ENCODE measurements at regions not wholly inside any gene's neighbourhood (a gene's known extent, or its start where the extent isn't known, plus 50 kb on each side); places are given as distances from the start of the nearest gene placed in this dataset.

- ChIA-PET CTCF (no interaction called here), POLR2A (ENCODE audit: low non-redundant PET) (no interaction called here)
- no peak overlapping the region for H3K27ac ChIP-seq
- no peak for DNase-seq (ENCODE audit: low spot score)
- no peak for TF ChIP-seq CTCF (conservative IDR thresholded peaks at IDR 0.05; ENCODE audit: low read depth)
Observed at GRCh38 chr7:25762511-25763462, 389.2 kb upstream of the NFE2L3 start.

GRCh38 chr7:25763463-25763860 is 388.5 kb upstream of the NFE2L3 start:
- ChIA-PET CTCF (no interaction called here), POLR2A (ENCODE audit: low non-redundant PET) (no interaction called here)
- no peak for TF ChIP-seq CTCF (conservative IDR thresholded peaks at IDR 0.05; ENCODE audit: low read depth)
- no peak overlapping the region for H3K27ac ChIP-seq
- no peak for DNase-seq (ENCODE audit: low spot score)

DNA sequence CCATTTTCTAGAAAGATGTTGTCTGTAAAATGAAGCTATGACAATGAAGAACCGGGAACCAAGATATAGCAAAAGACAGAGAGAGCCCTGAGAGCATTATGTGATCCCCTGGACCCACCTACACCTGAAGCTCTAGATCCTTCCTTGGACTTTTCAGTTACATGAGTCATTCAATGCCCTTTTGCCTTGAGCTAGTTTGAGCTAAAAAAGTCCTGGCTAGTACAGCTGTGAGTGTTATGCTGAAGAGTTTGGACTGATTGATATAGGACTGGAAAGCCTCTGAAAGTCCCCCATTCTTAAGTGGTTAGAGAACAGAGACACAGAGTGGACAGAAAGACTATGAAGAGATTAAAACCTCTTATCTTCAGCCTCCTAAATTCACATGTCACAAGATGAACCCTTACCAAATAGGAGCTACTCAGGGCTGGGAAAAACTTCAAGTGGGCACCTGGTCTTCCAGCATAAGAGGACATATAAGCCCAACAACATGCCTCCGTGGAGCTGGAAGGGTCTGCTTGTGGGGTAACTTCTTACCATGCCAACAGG is 386.8 kb upstream of the NFE2L3 start:
- CTCF ChIA-PET, result interaction anchor here (0.7 kb wide), 2 partner anchors 11 to 12 kb away, joined by 3 to 4 read pairs; no protein-coding TSS in a partner anchor
- no peak for DNase-seq (ENCODE audit: low spot score)
- POLR2A ChIA-PET (ENCODE audit: low non-redundant PET), result no interaction called here
- no peak overlapping the region for H3K27ac ChIP-seq
- no peak for TF ChIP-seq CTCF (conservative IDR thresholded peaks at IDR 0.05; ENCODE audit: low read depth)

DNA sequence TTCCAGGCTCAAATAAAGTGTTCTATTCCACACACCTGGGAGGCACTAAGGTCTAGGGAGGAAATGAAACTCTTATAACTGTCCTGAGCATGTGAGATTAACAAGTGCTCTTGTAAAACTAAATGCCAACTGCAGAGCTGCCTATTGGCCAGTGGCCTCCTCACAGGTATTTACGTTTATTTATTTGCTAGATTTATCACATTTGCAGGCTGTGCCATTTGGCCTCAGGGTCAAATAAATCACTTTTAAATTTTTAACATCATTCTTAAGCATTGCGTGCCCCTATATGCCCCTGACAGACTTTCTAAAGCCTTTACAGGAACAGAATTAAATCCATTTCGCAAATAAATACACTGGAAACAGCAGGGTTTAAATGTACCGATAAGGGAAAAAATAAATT is 381.8 kb upstream of the NFE2L3 start:
- no peak for DNase-seq (ENCODE audit: low spot score)
- ChIA-PET CTCF (interaction anchor here (0.6 kb wide), 1 partner anchor 846 kb away, joined by 4 read pairs; no protein-coding TSS in a partner anchor), POLR2A (ENCODE audit: low non-redundant PET) (no interaction called here)
- no peak overlapping the region for H3K27ac ChIP-seq
- TF ChIP-seq CTCF (conservative IDR thresholded peaks at IDR 0.05; ENCODE audit: low read depth), result no peak

DNA sequence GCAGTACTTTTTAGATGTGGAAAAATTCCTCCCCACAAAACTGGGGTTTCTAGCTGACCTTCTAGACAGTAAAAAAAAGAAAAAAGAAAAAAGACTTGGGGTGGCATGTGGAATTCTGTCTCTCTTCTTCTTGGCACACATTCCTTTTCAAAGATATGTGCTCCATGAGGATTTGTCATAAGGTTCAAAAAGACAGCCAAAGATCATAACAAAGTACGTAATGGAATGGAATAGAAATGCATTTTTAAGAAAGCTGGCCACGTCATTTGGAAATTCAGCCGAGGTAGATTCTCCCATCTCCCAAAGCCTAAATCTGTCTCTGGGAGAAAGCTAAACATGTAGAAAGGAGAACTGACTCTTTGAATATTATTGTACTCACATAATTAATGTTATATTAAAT is 381.3 kb upstream of the NFE2L3 start:
- CTCF ChIA-PET, result interaction anchor here (0.6 kb wide), 1 partner anchor 846 kb away, joined by 4 read pairs; no protein-coding TSS in a partner anchor
- POLR2A ChIA-PET (ENCODE audit: low non-redundant PET), result no interaction called here
- no peak overlapping the region for H3K27ac ChIP-seq
- DNase-seq (ENCODE audit: low spot score), result no peak
- no peak for TF ChIP-seq CTCF (conservative IDR thresholded peaks at IDR 0.05; ENCODE audit: low read depth)

GRCh38 chr7:25771491-25771890 is 380.5 kb upstream of the NFE2L3 start:
- no peak for DNase-seq (ENCODE audit: low spot score)
- ChIA-PET CTCF (no interaction called here), POLR2A (ENCODE audit: low non-redundant PET) (no interaction called here)
- TF ChIP-seq CTCF (conservative IDR thresholded peaks at IDR 0.05; ENCODE audit: low read depth), result no peak
- no peak overlapping the region for H3K27ac ChIP-seq

All from RWPE1 (cell line).